ENCODE measurements at regions not wholly inside any gene's neighbourhood (a gene's known extent, or its start where the extent isn't known, plus 50 kb on each side); places are given as distances from the start of the nearest gene placed in this dataset.

- TF ChIP-seq, protein P1, sequence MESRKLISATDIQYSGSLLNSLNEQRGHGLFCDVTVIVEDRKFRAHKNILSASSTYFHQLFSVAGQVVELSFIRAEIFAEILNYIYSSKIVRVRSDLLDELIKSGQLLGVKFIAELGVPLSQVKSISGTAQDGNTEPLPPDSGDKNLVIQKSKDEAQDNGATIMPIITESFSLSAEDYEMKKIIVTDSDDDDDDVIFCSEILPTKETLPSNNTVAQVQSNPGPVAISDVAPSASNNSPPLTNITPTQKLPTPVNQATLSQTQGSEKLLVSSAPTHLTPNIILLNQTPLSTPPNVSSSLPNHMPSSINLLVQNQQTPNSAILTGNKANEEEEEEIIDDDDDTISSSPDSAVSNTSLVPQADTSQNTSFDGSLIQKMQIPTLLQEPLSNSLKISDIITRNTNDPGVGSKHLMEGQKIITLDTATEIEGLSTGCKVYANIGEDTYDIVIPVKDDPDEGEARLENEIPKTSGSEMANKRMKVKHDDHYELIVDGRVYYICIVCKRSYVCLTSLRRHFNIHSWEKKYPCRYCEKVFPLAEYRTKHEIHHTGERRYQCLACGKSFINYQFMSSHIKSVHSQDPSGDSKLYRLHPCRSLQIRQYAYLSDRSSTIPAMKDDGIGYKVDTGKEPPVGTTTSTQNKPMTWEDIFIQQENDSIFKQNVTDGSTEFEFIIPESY (CRISPR knock-in tag; IDR thresholded peaks at IDR 0.05): no peak
- no peak for TF ChIP-seq SP2 (IDR thresholded peaks at IDR 0.05; ENCODE audit: extremely low read depth, low read depth, low read length, poor library complexity, severe bottlenecking)
- no peak for TF ChIP-seq HNRNPUL1 (IDR thresholded peaks at IDR 0.05; ENCODE audit: low read length)
- no peak for TF ChIP-seq OTX1 (CRISPR knock-in tag; IDR thresholded peaks at IDR 0.05)
- TF ChIP-seq, protein P2, sequence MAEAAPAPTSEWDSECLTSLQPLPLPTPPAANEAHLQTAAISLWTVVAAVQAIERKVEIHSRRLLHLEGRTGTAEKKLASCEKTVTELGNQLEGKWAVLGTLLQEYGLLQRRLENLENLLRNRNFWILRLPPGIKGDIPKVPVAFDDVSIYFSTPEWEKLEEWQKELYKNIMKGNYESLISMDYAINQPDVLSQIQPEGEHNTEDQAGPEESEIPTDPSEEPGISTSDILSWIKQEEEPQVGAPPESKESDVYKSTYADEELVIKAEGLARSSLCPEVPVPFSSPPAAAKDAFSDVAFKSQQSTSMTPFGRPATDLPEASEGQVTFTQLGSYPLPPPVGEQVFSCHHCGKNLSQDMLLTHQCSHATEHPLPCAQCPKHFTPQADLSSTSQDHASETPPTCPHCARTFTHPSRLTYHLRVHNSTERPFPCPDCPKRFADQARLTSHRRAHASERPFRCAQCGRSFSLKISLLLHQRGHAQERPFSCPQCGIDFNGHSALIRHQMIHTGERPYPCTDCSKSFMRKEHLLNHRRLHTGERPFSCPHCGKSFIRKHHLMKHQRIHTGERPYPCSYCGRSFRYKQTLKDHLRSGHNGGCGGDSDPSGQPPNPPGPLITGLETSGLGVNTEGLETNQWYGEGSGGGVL (CRISPR knock-in tag; IDR thresholded peaks at IDR 0.05): no peak
- TF ChIP-seq BRF1 (IDR thresholded peaks at IDR 0.05; ENCODE audit: borderline replicate concordance, extremely low read depth, insufficient read length): no peak
- TF ChIP-seq ETS2 (tag; IDR thresholded peaks at IDR 0.05; ENCODE audit: borderline replicate concordance, poor library complexity, severe bottlenecking): no peak
- TF ChIP-seq MEIS2 (IDR thresholded peaks at IDR 0.05; ENCODE audit: partially characterized antibody): peak; percentile 59
- TF ChIP-seq TRIM25 (IDR thresholded peaks at IDR 0.05; ENCODE audit: borderline replicate concordance): no peak
- TF ChIP-seq ZNF668 (CRISPR knock-in tag; IDR thresholded peaks at IDR 0.05): no peak
- TF ChIP-seq RUNX1 (IDR thresholded peaks at IDR 0.05; ENCODE audit: low read depth): peak; percentile 96
- TF ChIP-seq, protein P3, sequence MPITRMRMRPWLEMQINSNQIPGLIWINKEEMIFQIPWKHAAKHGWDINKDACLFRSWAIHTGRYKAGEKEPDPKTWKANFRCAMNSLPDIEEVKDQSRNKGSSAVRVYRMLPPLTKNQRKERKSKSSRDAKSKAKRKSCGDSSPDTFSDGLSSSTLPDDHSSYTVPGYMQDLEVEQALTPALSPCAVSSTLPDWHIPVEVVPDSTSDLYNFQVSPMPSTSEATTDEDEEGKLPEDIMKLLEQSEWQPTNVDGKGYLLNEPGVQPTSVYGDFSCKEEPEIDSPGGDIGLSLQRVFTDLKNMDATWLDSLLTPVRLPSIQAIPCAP (CRISPR knock-in tag; IDR thresholded peaks at IDR 0.05; ENCODE audit: borderline replicate concordance): no peak
- TF ChIP-seq CAMTA2 (CRISPR knock-in tag; conservative IDR thresholded peaks at IDR 0.05): no peak
- peak; percentile 51; the same call in 1 of the 2 replicates for TF ChIP-seq BCL6 (CRISPR knock-in tag; IDR thresholded peaks at IDR 0.05)
- TF ChIP-seq TCF7 (IDR thresholded peaks at IDR 0.05; ENCODE audit: borderline replicate concordance): no peak
- TF ChIP-seq, protein P4, sequence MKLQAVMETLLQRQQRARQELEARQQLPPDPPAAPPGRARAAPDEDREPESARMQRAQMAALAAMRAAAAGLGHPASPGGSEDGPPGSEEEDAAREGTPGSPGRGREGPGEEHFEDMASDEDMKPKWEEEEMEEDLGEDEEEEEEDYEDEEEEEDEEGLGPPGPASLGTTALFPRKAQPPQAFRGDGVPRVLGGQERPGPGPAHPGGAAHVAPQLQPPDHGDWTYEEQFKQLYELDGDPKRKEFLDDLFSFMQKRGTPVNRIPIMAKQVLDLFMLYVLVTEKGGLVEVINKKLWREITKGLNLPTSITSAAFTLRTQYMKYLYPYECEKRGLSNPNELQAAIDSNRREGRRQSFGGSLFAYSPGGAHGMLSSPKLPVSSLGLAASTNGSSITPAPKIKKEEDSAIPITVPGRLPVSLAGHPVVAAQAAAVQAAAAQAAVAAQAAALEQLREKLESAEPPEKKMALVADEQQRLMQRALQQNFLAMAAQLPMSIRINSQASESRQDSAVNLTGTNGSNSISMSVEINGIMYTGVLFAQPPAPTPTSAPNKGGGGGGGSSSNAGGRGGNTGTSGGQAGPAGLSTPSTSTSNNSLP (IDR thresholded peaks at IDR 0.05; ENCODE audit: borderline replicate concordance, low read depth, low read length): no peak
- no peak for TF ChIP-seq CBX3 (IDR thresholded peaks at IDR 0.05; ENCODE audit: borderline replicate concordance in 1 of 2, low read length in 2 of 2)
- no peak for TF ChIP-seq POLR2B (IDR thresholded peaks at IDR 0.05; ENCODE audit: low read depth, partially characterized antibody)
- TF ChIP-seq ZNF197 (CRISPR knock-in tag; IDR thresholded peaks at IDR 0.05; ENCODE audit: low read depth): no peak
- no peak for TF ChIP-seq ZNF507 (tag; conservative IDR thresholded peaks at IDR 0.05)
These were observed 66.7 kb downstream of the VEGFA start (continued) for GRCh38 chr6:43836507-43837240.

All from K562 (cell line).